H9 (cell line): ENCODE measurements at regions not wholly inside any gene's neighbourhood (a gene's known extent, or its start where the extent isn't known, plus 50 kb on each side); places are given as distances from the start of the nearest gene placed in this dataset.
A peak's percentile ranks its signal among the peaks of the same experiment; 100 is the strongest.

ENCODE experiments used
- DNase-seq: peaks from one replicate; pipeline ENCODE4 v3.0.0-alpha.2; 2017
- H2AFZ ChIP-seq: one replicate; pipeline ENCODE4 v1.6.1; 2013; ENCODE audit warnings: mild to moderate bottlenecking, low read length, control low read depth, moderate library complexity
- H2AK5ac ChIP-seq: 2 replicates; pipeline ENCODE4 v1.6.1; 2013; ENCODE audit warnings: low read length, control low read depth, mixed read lengths; ENCODE audit not compliant: insufficient read length
- H2BK120ac ChIP-seq: one replicate; pipeline ENCODE4 v1.6.1; 2013; ENCODE audit warnings: low read depth, mild to moderate bottlenecking, low read length, control low read depth, inconsistent platforms; ENCODE audit not compliant: poor library complexity, severe bottlenecking
- H2BK12ac ChIP-seq: 2 replicates; pipeline ENCODE4 v1.6.1; 2013; ENCODE audit warnings: low read length, control low read depth, mixed read lengths, low read depth; ENCODE audit not compliant: insufficient read length
- H2BK15ac ChIP-seq: 2 replicates; pipeline ENCODE4 v1.6.1; 2013; ENCODE audit warnings: low read depth, low read length, control low read depth
- H2BK20ac ChIP-seq: one replicate; pipeline ENCODE4 v1.6.1; 2013; ENCODE audit warnings: low read depth, mild to moderate bottlenecking, low read length, control low read depth, inconsistent platforms; ENCODE audit not compliant: poor library complexity, severe bottlenecking
- H2BK5ac ChIP-seq: 2 replicates; pipeline ENCODE4 v1.6.1; 2013; ENCODE audit warnings: low read length, control low read depth, mixed read lengths; ENCODE audit not compliant: insufficient read length
- H3K14ac ChIP-seq: 2 replicates; pipeline ENCODE4 v1.6.1; 2013; ENCODE audit warnings: low read length, control low read depth; ENCODE audit not compliant: insufficient read depth
- H3K18ac ChIP-seq: 2 replicates; pipeline ENCODE4 v1.6.1; 2013; ENCODE audit warnings: low read depth, mild to moderate bottlenecking, mixed read lengths, low read length, control low read depth; ENCODE audit not compliant: insufficient read length
- H3K23ac ChIP-seq: 2 replicates; pipeline ENCODE4 v1.6.1; 2013; ENCODE audit warnings: low read length, control low read depth, mixed read lengths, low read depth; ENCODE audit not compliant: insufficient read length
- H3K23me2 ChIP-seq: 2 replicates; pipeline ENCODE4 v1.6.1; 2013; ENCODE audit warnings: low read depth, mild to moderate bottlenecking, mixed read lengths, low read length, control low read depth; ENCODE audit not compliant: insufficient read length, poor library complexity, severe bottlenecking
- H3K27ac ChIP-seq: 2 replicates; pipeline ENCODE4 v1.5.1; 2013; ENCODE audit warnings: low read length, control low read depth, mixed read lengths, low read depth; ENCODE audit not compliant: insufficient read length
- H3K27me3 ChIP-seq: 2 replicates; pipeline ENCODE4 v1.6.1; 2013; ENCODE audit warnings: low read length, control low read depth, inconsistent platforms; ENCODE audit not compliant: insufficient read depth
- H3K4ac ChIP-seq: 2 replicates; pipeline ENCODE4 v1.6.1; 2013; ENCODE audit warnings: low read depth, mild to moderate bottlenecking, control low read depth, inconsistent platforms, low read length, moderate library complexity
- H3K4me1 ChIP-seq: 2 replicates; pipeline ENCODE4 v1.6.1; 2013; ENCODE audit warnings: low read length, control low read depth, inconsistent platforms; ENCODE audit not compliant: insufficient read depth
- H3K4me2 ChIP-seq: 2 replicates; pipeline ENCODE4 v1.6.1; 2013; ENCODE audit warnings: low read length, control low read depth, mixed read lengths; ENCODE audit not compliant: insufficient read length, insufficient read depth
- H3K56ac ChIP-seq: 2 replicates; pipeline ENCODE4 v1.6.1; 2013; ENCODE audit warnings: low read depth, mild to moderate bottlenecking, mixed read lengths, low read length, control low read depth; ENCODE audit not compliant: insufficient read length
- H3K79me1 ChIP-seq: 2 replicates; pipeline ENCODE4 v1.6.1; 2013; ENCODE audit warnings: low read depth, mild to moderate bottlenecking, moderate library complexity, low read length, control low read depth, inconsistent platforms; ENCODE audit not compliant: insufficient read depth, poor library complexity, severe bottlenecking
- H3K79me2 ChIP-seq: 2 replicates; pipeline ENCODE4 v1.6.1; 2013; ENCODE audit warnings: low read length, control low read depth, inconsistent platforms; ENCODE audit not compliant: insufficient read depth
- H3K9ac ChIP-seq: 2 replicates; pipeline ENCODE4 v1.6.1; 2013; ENCODE audit warnings: low read length, control low read depth, mixed read lengths; ENCODE audit not compliant: insufficient read length; ENCODE audit errors: extremely low read depth
- H3K9me3 ChIP-seq: one replicate; pipeline ENCODE4 v1.6.1; 2013; ENCODE audit warnings: low read depth, low read length, inconsistent platforms; ENCODE audit not compliant: control insufficient read depth
- H3T11ph ChIP-seq: one replicate; pipeline ENCODE4 v1.6.1; 2013; ENCODE audit warnings: mild to moderate bottlenecking, low read length, control low read depth, inconsistent platforms
- H4K20me1 ChIP-seq: one replicate; pipeline ENCODE4 v1.6.1; 2013; ENCODE audit not compliant: control insufficient read depth, insufficient read length, insufficient read depth
- H4K5ac ChIP-seq: 2 replicates; pipeline ENCODE4 v1.6.1; 2013; ENCODE audit warnings: low read depth, mild to moderate bottlenecking, mixed read lengths, low read length, control low read depth; ENCODE audit not compliant: insufficient read length
- H4K8ac ChIP-seq: replicated peaks from 2 replicates; pipeline ENCODE4 v1.6.1; 2013; ENCODE audit warnings: low read length, control low read depth, mixed read lengths, low read depth; ENCODE audit not compliant: insufficient read length
- H4K91ac ChIP-seq: 2 replicates; pipeline ENCODE4 v1.6.1; 2013; ENCODE audit warnings: low read depth, mild to moderate bottlenecking, moderate library complexity, mixed read lengths, low read length, control low read depth; ENCODE audit not compliant: insufficient read length
- H3K27ac Mint-ChIP-seq, 3 experiments: 2 replicates in 2 of 3; 3 replicates in 1 of 3; pipeline ENCODE4 v1.8.0; 2020 to 2021; ENCODE audit warnings: mixed read lengths in 3 of 3, mild to moderate bottlenecking in 1 of 3, moderate library complexity in 1 of 3
- H3K27me3 Mint-ChIP-seq: 2 replicates; pipeline ENCODE4 v1.8.0; 2021; ENCODE audit warnings: low read depth, mild to moderate bottlenecking, moderate library complexity, mixed read lengths
- H3K36me3 Mint-ChIP-seq, 3 experiments: 2 replicates in 2 of 3; 3 replicates in 1 of 3; pipeline ENCODE4 v1.8.0; 2020 to 2021; ENCODE audit warnings: low read depth in 3 of 3, mixed read lengths in 3 of 3; ENCODE audit not compliant: insufficient read depth in 1 of 3
- H3K4me1 Mint-ChIP-seq, 2 experiments: 2 replicates each; pipeline ENCODE4 v1.8.0; 2020; ENCODE audit warnings: mixed read lengths in 2 of 2
- H3K4me3 Mint-ChIP-seq, 2 experiments: 2 replicates in 1 of 2; 3 replicates in 1 of 2; pipeline ENCODE4 v1.8.0; 2020 to 2021; ENCODE audit warnings: mild to moderate bottlenecking in 2 of 2, mixed read lengths in 2 of 2, moderate library complexity in 1 of 2
- H3K9me3 Mint-ChIP-seq, 2 experiments: 2 replicates in 1 of 2; 3 replicates in 1 of 2; pipeline ENCODE4 v1.8.0; 2020; ENCODE audit warnings: mild to moderate bottlenecking in 2 of 2, mixed read lengths in 2 of 2, moderate library complexity in 1 of 2
- CTCF ChIP-seq: fragments of 200-600 bp; sonication (generic); conservative IDR thresholded peaks from 3 replicates; pipeline ENCODE4 v1.8.0; 2021; ENCODE audit warnings: antibody characterized with exemption, mild to moderate bottlenecking
- WGBS: extraction: QIAGEN DNeasy Blood & Tissue Kit; methylation state at CpG from one replicate; pipeline ENCODE4 v1.1.7; 2013; ENCODE audit warnings: missing lambda C conversion rate, low lambda C conversion rate, mixed read lengths; ENCODE audit not compliant: insufficient read length; ENCODE audit errors: extremely low coverage; 5-methylcytosine and 5-hydroxymethylcytosine counted together

- H3K27me3 ChIP-seq, result no peaks in the 10 kb centered on the region; the same call in 1 of the 2 replicates
- peaks cover 30 to 40% of the 10 kb centered on the region in 2 experiments for H3K4me1 Mint-ChIP-seq
These were observed 455.5 kb downstream of the SOX9 start for GRCh38 chr17:72576289-72576759.

More at GRCh38 chr17:72576289-72576759, 455.5 kb downstream of the SOX9 start:
- peak; percentile 51 for DNase-seq
- Histone ChIP-seq H3T11ph (no peak overlapping the region), H3K18ac (no peak overlapping the region), H4K8ac (no peak overlapping the region), H3K23me2 (no peaks in the 10 kb centered on the region), H3K9ac (no peak overlapping the region), H2BK20ac (no peak overlapping the region), H3K14ac (no peak overlapping the region), H3K56ac (no peak overlapping the region), H4K91ac (no peak overlapping the region), H3K4me1 (no peaks in the 10 kb centered on the region), H3K4me2 (no peak overlapping the region), H4K5ac (no peak overlapping the region), H2BK120ac (no peak overlapping the region), H2BK15ac (no peak overlapping the region), H3K4ac (no peak overlapping the region), H3K23ac (no peak overlapping the region), H4K20me1 (no peaks in the 10 kb centered on the region), H2BK5ac (no peak overlapping the region), H2BK12ac (no peak overlapping the region), H2AFZ (no peak overlapping the region), H3K79me2 (no peaks in the 10 kb centered on the region), H2AK5ac (no peak overlapping the region), H3K9me3 (no peaks in the 10 kb centered on the region), H3K79me1 (no peaks in the 10 kb centered on the region), H3K27ac (no peak overlapping the region)
- no peak for TF ChIP-seq CTCF
- Mint-ChIP-seq H3K27ac (peak overlapping the region in 1 of 3 experiments; percentile 46; a peak in 3 of 7 replicates), H3K36me3 (no peaks in the 10 kb centered on the region), H3K27me3 (peaks cover 37% of the 10 kb centered on the region), H3K4me3 (peak overlapping the region in 1 of 2 experiments; percentile 65; a peak in 2 of 5 replicates), H3K9me3 (no peaks in the 10 kb centered on the region)
- no CpG with 5 or more reads among the region's 7 CpGs for WGBS
